GM23338 (cell line): ENCODE measurements at regions not wholly inside any gene's neighbourhood (a gene's known extent, or its start where the extent isn't known, plus 50 kb on each side); places are given as distances from the start of the nearest gene placed in this dataset.
A peak's percentile ranks its signal among the peaks of the same experiment; 100 is the strongest.

ENCODE experiments used
- ATAC-seq: fragments of 200-7000 bp; cut with Tn5 transposase; 3 replicates; pipeline ENCODE4 v1.9.1; 2020
- DNase-seq: peaks from one replicate; pipeline ENCODE4 v3.0.0-alpha.2; 2015; ENCODE audit warnings: low spot score
- H2AFZ ChIP-seq: fragments of 200-600 bp; sonication (generic); 2 replicates; pipeline ENCODE4 v1.8.0; 2016; ENCODE audit warnings: antibody characterized with exemption, mild to moderate bottlenecking, moderate library complexity
- H3F3A ChIP-seq: fragments of 200-600 bp; sonication (generic); replicated peaks from 2 replicates; pipeline ENCODE4 v1.8.0; 2017; ENCODE audit warnings: antibody characterized with exemption, mixed run types, low read depth
- H3K27ac ChIP-seq: fragments of 200-600 bp; sonication (generic); 2 replicates; pipeline ENCODE4 v1.6.1; 2016; ENCODE audit warnings: low read depth
- H3K27me3 ChIP-seq: fragments of 200-600 bp; sonication (generic); 2 replicates; pipeline ENCODE4 v1.8.0; 2016; ENCODE audit warnings: mild to moderate bottlenecking, mixed run types, moderate library complexity; ENCODE audit not compliant: insufficient read depth
- H3K36me3 ChIP-seq: fragments of 200-600 bp; sonication (generic); 2 replicates; pipeline ENCODE4 v1.8.0; 2016; ENCODE audit warnings: mild to moderate bottlenecking; ENCODE audit not compliant: insufficient read depth
- H3K4me1 ChIP-seq: fragments of 200-600 bp; sonication (generic); 2 replicates; pipeline ENCODE4 v1.8.0; 2016; ENCODE audit warnings: mild to moderate bottlenecking, moderate library complexity; ENCODE audit not compliant: insufficient read depth
- H3K4me2 ChIP-seq: fragments of 200-600 bp; sonication (generic); 2 replicates; pipeline ENCODE4 v1.7.1; 2017; ENCODE audit warnings: mixed run types
- H3K4me3 ChIP-seq: fragments of 200-600 bp; sonication (generic); 2 replicates; pipeline ENCODE4 v1.6.1; 2016; ENCODE audit warnings: mixed run types
- H3K79me2 ChIP-seq: fragments of 200-600 bp; sonication (generic); replicated peaks from 2 replicates; pipeline ENCODE4 v1.8.0; 2017; ENCODE audit warnings: mild to moderate bottlenecking; ENCODE audit not compliant: insufficient read depth
- H3K9me2 ChIP-seq: fragments of 200-600 bp; sonication (generic); 2 replicates; pipeline ENCODE4 v1.8.0; 2017; ENCODE audit not compliant: insufficient read depth
- H4K20me1 ChIP-seq: fragments of 200-600 bp; sonication (generic); replicated peaks from 2 replicates; pipeline ENCODE4 v1.8.0; 2017; ENCODE audit warnings: mild to moderate bottlenecking; ENCODE audit not compliant: insufficient read depth
- H3K27ac Mint-ChIP-seq: 2 replicates; pipeline ENCODE4 v1.8.0; 2020; ENCODE audit warnings: inconsistent platforms, mild to moderate bottlenecking, moderate library complexity, mixed read lengths
- H3K27me3 Mint-ChIP-seq: 3 replicates; pipeline ENCODE4 v1.8.0; 2022; ENCODE audit warnings: low read depth, mild to moderate bottlenecking, moderate library complexity, mixed read lengths, inconsistent platforms; ENCODE audit not compliant: insufficient read depth, poor library complexity
- H3K36me3 Mint-ChIP-seq: 3 replicates; pipeline ENCODE4 v1.8.0; 2021; ENCODE audit warnings: low read depth, mild to moderate bottlenecking, inconsistent platforms, moderate library complexity, mixed read lengths
- H3K4me1 Mint-ChIP-seq: 3 replicates; pipeline ENCODE4 v1.8.0; 2020; ENCODE audit warnings: mild to moderate bottlenecking, inconsistent platforms, mixed read lengths
- H3K4me3 Mint-ChIP-seq: 3 replicates; pipeline ENCODE4 v1.8.0; 2021; ENCODE audit warnings: moderate library complexity, mild to moderate bottlenecking, inconsistent platforms, mixed read lengths
- H3K9me3 Mint-ChIP-seq: 3 replicates; pipeline ENCODE4 v1.8.0; 2020; ENCODE audit warnings: moderate library complexity, mild to moderate bottlenecking, inconsistent platforms, mixed read lengths
- EZH2phosphoT487 ChIP-seq: fragments of 200-600 bp; sonication (generic); IDR thresholded peaks from one replicate; pipeline ENCODE4 v1.8.1; 2018; ENCODE audit warnings: antibody characterized with exemption; ENCODE audit not compliant: unreplicated experiment
- JUNB ChIP-seq: IDR thresholded peaks from one replicate; pipeline ENCODE4 v1.6.1; 2016; ENCODE audit warnings: antibody characterized with exemption; ENCODE audit not compliant: unreplicated experiment
- NANOG ChIP-seq: IDR thresholded peaks from 2 replicates; pipeline ENCODE4 v1.6.1; 2016; ENCODE audit warnings: antibody characterized with exemption, borderline replicate concordance
- TF ChIP-seq, protein P1 (sequence below), 2 experiments: fragments of 200-600 bp in 1 of 2; sonication (generic) in 1 of 2; conservative IDR thresholded peaks; 2 replicates each; pipeline versions ENCODE4 v1.5.1 to v1.6.1; 2016 to 2017; ENCODE audit warnings: antibody characterized with exemption in 2 of 2, low read depth in 2 of 2, mild to moderate bottlenecking in 2 of 2, moderate library complexity in 1 of 2
- TF ChIP-seq, protein P2 (sequence below): fragments of 250-450 bp; sonication (Bioruptor Pico); IDR thresholded peaks from 2 replicates; pipeline ENCODE4 v1.5.0; 2020; ENCODE audit warnings: mild to moderate bottlenecking, moderate library complexity

DNA sequence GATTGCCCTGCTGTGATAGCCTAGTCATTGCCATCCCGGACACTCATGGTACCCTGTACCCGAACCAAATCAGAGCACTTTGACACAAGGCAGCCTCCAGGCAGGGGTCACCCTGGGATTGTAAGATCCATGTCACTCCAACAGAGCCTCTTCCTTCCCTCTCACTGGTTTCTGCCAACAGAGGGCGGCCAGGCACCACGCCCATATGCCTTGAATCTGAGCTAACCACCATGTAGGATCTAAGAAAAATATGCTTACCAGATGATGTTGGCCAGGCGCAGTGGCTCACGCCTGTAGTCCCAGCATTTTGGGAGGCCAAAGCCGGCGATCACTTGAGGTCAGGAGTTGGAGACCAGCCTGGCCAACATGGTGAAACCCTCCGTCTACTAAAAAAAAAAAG is 389.2 kb upstream of the KLF6 start:
- peak; percentile 92 for ATAC-seq
- H3K36me3 Mint-ChIP-seq = peaks cover 9% of the 10 kb centered on the region; the same call in 2 of the 3 replicates
- DNase-seq = peak; percentile 54

More for the DNA sequence above, 389.2 kb upstream of the KLF6 start:
- Histone ChIP-seq H3K9me2 (no peaks in the 10 kb centered on the region), H3K4me1 (no peaks in the 10 kb centered on the region), H3K36me3 (no peaks in the 10 kb centered on the region), H3F3A (no peaks in the 10 kb centered on the region), H3K4me2 (no peak overlapping the region), H4K20me1 (no peaks in the 10 kb centered on the region), H2AFZ (no peak overlapping the region), H3K27ac (no peak overlapping the region), H3K4me3 (no peak overlapping the region), H3K27me3 (no peaks in the 10 kb centered on the region), H3K79me2 (no peaks in the 10 kb centered on the region)
- Mint-ChIP-seq H3K27me3 (peaks cover 8% of the 10 kb centered on the region), H3K4me3 (no peak overlapping the region), H3K4me1 (no peaks in the 10 kb centered on the region), H3K27ac (no peak overlapping the region), H3K9me3 (peaks cover 11% of the 10 kb centered on the region; the same call in 2 of the 3 replicates)
- TF ChIP-seq, protein P1, sequence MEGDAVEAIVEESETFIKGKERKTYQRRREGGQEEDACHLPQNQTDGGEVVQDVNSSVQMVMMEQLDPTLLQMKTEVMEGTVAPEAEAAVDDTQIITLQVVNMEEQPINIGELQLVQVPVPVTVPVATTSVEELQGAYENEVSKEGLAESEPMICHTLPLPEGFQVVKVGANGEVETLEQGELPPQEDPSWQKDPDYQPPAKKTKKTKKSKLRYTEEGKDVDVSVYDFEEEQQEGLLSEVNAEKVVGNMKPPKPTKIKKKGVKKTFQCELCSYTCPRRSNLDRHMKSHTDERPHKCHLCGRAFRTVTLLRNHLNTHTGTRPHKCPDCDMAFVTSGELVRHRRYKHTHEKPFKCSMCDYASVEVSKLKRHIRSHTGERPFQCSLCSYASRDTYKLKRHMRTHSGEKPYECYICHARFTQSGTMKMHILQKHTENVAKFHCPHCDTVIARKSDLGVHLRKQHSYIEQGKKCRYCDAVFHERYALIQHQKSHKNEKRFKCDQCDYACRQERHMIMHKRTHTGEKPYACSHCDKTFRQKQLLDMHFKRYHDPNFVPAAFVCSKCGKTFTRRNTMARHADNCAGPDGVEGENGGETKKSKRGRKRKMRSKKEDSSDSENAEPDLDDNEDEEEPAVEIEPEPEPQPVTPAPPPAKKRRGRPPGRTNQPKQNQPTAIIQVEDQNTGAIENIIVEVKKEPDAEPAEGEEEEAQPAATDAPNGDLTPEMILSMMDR (conservative IDR thresholded peaks at IDR 0.05; ENCODE audit: low read depth in 2 of 2) = peak; percentile 51 to 84
- TF ChIP-seq NANOG (no peak), JUNB (no peak), EZH2phosphoT487 (no peak)
- TF ChIP-seq, protein P2, sequence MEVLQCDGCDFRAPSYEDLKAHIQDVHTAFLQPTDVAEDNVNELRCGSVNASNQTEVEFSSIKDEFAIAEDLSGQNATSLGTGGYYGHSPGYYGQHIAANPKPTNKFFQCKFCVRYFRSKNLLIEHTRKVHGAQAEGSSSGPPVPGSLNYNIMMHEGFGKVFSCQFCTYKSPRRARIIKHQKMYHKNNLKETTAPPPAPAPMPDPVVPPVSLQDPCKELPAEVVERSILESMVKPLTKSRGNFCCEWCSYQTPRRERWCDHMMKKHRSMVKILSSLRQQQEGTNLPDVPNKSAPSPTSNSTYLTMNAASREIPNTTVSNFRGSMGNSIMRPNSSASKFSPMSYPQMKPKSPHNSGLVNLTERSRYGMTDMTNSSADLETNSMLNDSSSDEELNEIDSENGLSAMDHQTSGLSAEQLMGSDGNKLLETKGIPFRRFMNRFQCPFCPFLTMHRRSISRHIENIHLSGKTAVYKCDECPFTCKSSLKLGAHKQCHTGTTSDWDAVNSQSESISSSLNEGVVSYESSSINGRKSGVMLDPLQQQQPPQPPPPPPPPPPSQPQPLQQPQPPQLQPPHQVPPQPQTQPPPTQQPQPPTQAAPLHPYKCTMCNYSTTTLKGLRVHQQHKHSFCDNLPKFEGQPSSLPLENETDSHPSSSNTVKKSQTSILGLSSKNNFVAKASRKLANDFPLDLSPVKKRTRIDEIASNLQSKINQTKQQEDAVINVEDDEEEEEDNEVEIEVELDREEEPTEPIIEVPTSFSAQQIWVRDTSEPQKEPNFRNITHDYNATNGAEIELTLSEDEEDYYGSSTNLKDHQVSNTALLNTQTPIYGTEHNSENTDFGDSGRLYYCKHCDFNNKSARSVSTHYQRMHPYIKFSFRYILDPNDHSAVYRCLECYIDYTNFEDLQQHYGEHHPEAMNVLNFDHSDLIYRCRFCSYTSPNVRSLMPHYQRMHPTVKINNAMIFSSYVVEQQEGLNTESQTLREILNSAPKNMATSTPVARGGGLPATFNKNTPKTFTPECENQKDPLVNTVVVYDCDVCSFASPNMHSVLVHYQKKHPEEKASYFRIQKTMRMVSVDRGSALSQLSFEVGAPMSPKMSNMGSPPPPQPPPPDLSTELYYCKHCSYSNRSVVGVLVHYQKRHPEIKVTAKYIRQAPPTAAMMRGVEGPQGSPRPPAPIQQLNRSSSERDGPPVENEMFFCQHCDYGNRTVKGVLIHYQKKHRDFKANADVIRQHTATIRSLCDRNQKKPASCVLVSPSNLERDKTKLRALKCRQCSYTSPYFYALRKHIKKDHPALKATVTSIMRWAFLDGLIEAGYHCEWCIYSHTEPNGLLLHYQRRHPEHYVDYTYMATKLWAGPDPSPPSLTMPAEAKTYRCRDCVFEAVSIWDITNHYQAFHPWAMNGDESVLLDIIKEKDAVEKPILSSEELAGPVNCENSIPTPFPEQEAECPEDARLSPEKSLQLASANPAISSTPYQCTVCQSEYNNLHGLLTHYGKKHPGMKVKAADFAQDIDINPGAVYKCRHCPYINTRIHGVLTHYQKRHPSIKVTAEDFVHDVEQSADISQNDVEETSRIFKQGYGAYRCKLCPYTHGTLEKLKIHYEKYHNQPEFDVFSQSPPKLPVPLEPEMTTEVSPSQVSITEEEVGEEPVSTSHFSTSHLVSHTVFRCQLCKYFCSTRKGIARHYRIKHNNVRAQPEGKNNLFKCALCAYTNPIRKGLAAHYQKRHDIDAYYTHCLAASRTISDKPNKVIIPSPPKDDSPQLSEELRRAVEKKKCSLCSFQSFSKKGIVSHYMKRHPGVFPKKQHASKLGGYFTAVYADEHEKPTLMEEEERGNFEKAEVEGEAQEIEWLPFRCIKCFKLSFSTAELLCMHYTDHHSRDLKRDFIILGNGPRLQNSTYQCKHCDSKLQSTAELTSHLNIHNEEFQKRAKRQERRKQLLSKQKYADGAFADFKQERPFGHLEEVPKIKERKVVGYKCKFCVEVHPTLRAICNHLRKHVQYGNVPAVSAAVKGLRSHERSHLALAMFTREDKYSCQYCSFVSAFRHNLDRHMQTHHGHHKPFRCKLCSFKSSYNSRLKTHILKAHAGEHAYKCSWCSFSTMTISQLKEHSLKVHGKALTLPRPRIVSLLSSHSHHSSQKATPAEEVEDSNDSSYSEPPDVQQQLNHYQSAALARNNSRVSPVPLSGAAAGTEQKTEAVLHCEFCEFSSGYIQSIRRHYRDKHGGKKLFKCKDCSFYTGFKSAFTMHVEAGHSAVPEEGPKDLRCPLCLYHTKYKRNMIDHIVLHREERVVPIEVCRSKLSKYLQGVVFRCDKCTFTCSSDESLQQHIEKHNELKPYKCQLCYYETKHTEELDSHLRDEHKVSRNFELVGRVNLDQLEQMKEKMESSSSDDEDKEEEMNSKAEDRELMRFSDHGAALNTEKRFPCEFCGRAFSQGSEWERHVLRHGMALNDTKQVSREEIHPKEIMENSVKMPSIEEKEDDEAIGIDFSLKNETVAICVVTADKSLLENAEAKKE = no peak
